HCT116 (cell line): ENCODE measurements at regions not wholly inside any gene's neighbourhood (a gene's known extent, or its start where the extent isn't known, plus 50 kb on each side); places are given as distances from the start of the nearest gene placed in this dataset.

ENCODE experiments used
- ATF3 ChIP-seq: IDR thresholded peaks from 2 replicates; pipeline ENCODE4 v1.6.1; 2012
- CEBPB ChIP-seq: IDR thresholded peaks from 2 replicates; pipeline ENCODE4 v1.6.1; 2012; ENCODE audit warnings: low read depth
- CTCF ChIP-seq, 3 experiments: fragments of 200-600 bp in 1 of 3; sonication (generic) in 1 of 3; IDR thresholded peaks in 2 of 3; conservative IDR thresholded peaks in 1 of 3; 2 replicates each; pipeline ENCODE4 v1.5.1; 2012 to 2017; ENCODE audit warnings: low read depth in 2 of 3, low read length in 2 of 3, antibody characterized with exemption in 1 of 3, borderline replicate concordance in 1 of 3, control low read depth in 1 of 3, mild to moderate bottlenecking in 1 of 3, mixed read lengths in 1 of 3, mixed run types in 1 of 3, moderate library complexity in 1 of 3; ENCODE audit not compliant: insufficient read depth in 1 of 3
- EGR1 ChIP-seq: IDR thresholded peaks from 2 replicates; pipeline ENCODE4 v1.6.1; 2012; ENCODE audit warnings: low read depth
- JUND ChIP-seq: IDR thresholded peaks from 2 replicates; pipeline ENCODE4 v1.6.1; 2012
- MAX ChIP-seq: IDR thresholded peaks from 2 replicates; pipeline ENCODE4 v1.6.1; 2012
- POLR2A ChIP-seq: IDR thresholded peaks from 2 replicates; pipeline ENCODE4 v1.7.0; 2011; ENCODE audit warnings: borderline replicate concordance; ENCODE audit not compliant: insufficient read depth, insufficient read length; ENCODE audit errors: extremely low read depth
- POLR2AphosphoS5 ChIP-seq: IDR thresholded peaks from 2 replicates; pipeline ENCODE4 v1.6.1; 2011; ENCODE audit warnings: mild to moderate bottlenecking, low read depth, low read length, moderate library complexity
- SIN3A ChIP-seq: IDR thresholded peaks from 2 replicates; pipeline ENCODE4 v1.6.1; 2012; ENCODE audit warnings: low read depth
- YY1 ChIP-seq: IDR thresholded peaks from 2 replicates; pipeline ENCODE4 v1.6.1; 2011; ENCODE audit warnings: low read length, low read depth, moderate library complexity, mild to moderate bottlenecking; ENCODE audit not compliant: insufficient replicate concordance; ENCODE audit errors: extremely low read depth
- ZFX ChIP-seq: fragments of 450-650 bp; IDR thresholded peaks from 2 replicates; pipeline ENCODE4 v1.6.1; 2017

- TF ChIP-seq CTCF (IDR thresholded peaks at IDR 0.05 in 2 of 3, conservative IDR thresholded peaks at IDR 0.05 in 1 of 3; ENCODE audit: borderline replicate concordance in 1 of 3, insufficient read depth in 1 of 3, low read depth in 2 of 3, low read length in 2 of 3): no peak
- no peak for TF ChIP-seq YY1
- no peak for TF ChIP-seq POLR2A
- TF ChIP-seq MAX: no peak
- TF ChIP-seq JUND: no peak
- no peak for TF ChIP-seq CEBPB
- TF ChIP-seq ZFX: no peak
- no peak for TF ChIP-seq EGR1
- TF ChIP-seq SIN3A: no peak
- TF ChIP-seq ATF3: no peak
- no peak for TF ChIP-seq POLR2AphosphoS5
Observed at GRCh38 chr21:35210093-35210492, 161.0 kb upstream of the RUNX1 start.
